ENCODE measurements at regions not wholly inside any gene's neighbourhood (a gene's known extent, or its start where the extent isn't known, plus 50 kb on each side); places are given as distances from the start of the nearest gene placed in this dataset.

DNA sequence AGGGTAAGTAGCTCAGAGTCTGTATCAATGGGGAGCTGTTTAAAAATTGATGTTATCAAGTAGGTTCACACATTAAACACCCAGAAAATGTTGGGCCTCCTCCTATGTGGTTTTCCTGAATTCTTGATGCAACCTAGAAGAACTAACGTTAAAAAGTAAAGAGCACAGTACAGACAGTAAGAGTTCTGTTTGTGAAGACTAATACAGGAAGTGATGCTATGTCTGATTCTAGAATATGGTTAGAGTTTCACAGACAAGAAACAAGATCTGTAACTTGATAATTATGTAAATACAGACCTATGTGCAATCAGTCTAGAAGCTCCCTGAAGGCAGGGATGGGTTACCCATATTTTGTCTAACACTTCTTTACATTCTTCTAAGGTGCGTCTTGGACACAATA lies 214.9 kb upstream of the BTG1 start:
- Histone ChIP-seq H3K27ac (ENCODE audit: low read depth, low read length) (no peak overlapping the region), H3K9ac (ENCODE audit: low read depth in 1 of 2, low read length in 2 of 2) (no peak overlapping the region), H3K4me3 (ENCODE audit: low read depth in 1 of 2, low read length in 2 of 2) (no peak overlapping the region), H3K27me3 (ENCODE audit: control insufficient read depth in 1 of 2, insufficient read depth in 2 of 2, low read length in 2 of 2) (no peaks in the 10 kb centered on the region), H3K4me1 (ENCODE audit: control insufficient read depth in 1 of 2, insufficient read depth in 2 of 2, low read length in 2 of 2) (peaks cover 0 to 7% of the 10 kb centered on the region in 2 donors), H3K36me3 (ENCODE audit: control insufficient read depth in 1 of 2, insufficient read depth in 2 of 2, low read length in 2 of 2) (no peaks in the 10 kb centered on the region), H3K9me3 (ENCODE audit: control insufficient read depth in 1 of 2, low read length in 2 of 2) (no peaks in the 10 kb centered on the region)

DNA sequence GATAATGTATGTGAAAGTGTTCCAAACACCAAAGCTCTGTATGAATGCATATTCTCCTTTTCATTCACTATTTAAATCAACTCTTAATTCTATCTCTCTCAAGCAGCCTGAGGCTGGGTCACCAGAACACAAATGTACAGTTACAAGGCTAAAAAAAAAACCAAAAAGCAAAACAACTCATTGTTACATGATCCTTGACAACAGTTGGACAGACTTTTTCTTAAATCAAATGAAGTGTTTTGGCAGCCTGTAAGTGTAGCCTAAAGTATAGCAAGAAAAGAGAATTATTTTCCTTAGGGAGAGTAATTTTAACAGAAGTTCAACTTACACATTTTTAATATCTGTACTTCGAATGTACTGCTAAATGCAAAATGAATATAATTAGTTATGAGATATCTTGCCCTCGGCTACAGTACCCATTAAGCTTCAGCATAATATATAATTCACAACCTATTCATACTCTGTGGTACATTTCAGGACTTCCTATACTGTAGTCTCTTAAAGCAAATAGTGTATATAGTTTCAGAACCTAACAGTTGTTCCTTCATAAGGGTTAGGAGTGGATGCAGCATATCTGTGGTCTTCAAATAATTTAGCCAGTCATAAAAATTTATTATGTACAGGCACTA lies 214.0 kb upstream of the BTG1 start:
- Histone ChIP-seq H3K4me3 (ENCODE audit: low read depth in 1 of 2, low read length in 2 of 2) (no peak overlapping the region), H3K36me3 (ENCODE audit: control insufficient read depth in 1 of 2, insufficient read depth in 2 of 2, low read length in 2 of 2) (no peaks in the 10 kb centered on the region), H3K27ac (ENCODE audit: low read depth, low read length) (no peak overlapping the region), H3K4me1 (ENCODE audit: control insufficient read depth in 1 of 2, insufficient read depth in 2 of 2, low read length in 2 of 2) (peaks cover 0 to 7% of the 10 kb centered on the region in 2 donors), H3K9ac (ENCODE audit: low read depth in 1 of 2, low read length in 2 of 2) (no peak overlapping the region), H3K27me3 (ENCODE audit: control insufficient read depth in 1 of 2, insufficient read depth in 2 of 2, low read length in 2 of 2) (no peaks in the 10 kb centered on the region), H3K9me3 (ENCODE audit: control insufficient read depth in 1 of 2, low read length in 2 of 2) (no peaks in the 10 kb centered on the region)

DNA sequence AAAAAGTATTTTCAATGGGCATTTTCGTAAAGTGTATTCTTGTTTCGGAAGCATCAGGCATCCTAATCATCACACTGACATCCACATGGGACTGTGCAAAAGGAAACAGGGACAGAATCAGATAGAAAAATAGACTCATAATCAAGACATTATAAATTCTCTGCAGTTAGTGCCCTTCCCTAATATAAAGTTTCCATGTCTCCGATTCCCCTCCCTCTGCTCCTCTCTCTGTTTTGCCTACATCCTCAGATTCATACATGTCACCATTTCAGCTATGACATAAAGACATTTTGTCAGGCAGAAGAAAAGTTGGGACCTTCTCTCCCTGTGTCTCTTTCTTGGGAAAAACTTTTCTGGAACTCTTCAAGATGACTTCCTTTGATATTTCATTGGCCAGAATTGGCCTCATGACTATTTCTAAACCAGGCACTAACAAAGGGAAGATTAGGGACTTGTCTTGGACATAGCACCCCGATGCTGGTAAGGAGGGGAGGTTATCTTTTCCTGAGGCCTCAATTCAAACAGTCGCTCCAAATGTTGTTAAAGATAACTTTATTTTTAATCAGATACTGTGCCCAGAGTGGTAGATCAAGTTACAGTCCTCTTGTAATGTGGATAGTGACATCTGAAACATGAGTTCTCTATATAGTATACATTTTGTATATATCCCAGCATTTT lies 212.1 kb upstream of the BTG1 start:
- H3K9me3 ChIP-seq (ENCODE audit: control insufficient read depth in 1 of 2, low read length in 2 of 2) = no peaks in the 10 kb centered on the region
- H3K36me3 ChIP-seq (ENCODE audit: control insufficient read depth in 1 of 2, insufficient read depth in 2 of 2, low read length in 2 of 2) = no peaks in the 10 kb centered on the region
- no peak overlapping the region for H3K9ac ChIP-seq (ENCODE audit: low read depth in 1 of 2, low read length in 2 of 2)
- peaks cover 0 to 7% of the 10 kb centered on the region in 2 donors for H3K4me1 ChIP-seq (ENCODE audit: control insufficient read depth in 1 of 2, insufficient read depth in 2 of 2, low read length in 2 of 2)
- H3K27me3 ChIP-seq (ENCODE audit: control insufficient read depth in 1 of 2, insufficient read depth in 2 of 2, low read length in 2 of 2) = no peaks in the 10 kb centered on the region
- no peak overlapping the region for H3K27ac ChIP-seq (ENCODE audit: low read depth, low read length)
- H3K4me3 ChIP-seq (ENCODE audit: low read depth in 1 of 2, low read length in 2 of 2) = no peak overlapping the region

GRCh38 chr12:92356425-92356824 lies 210.8 kb upstream of the BTG1 start:
- Histone ChIP-seq H3K27me3 (ENCODE audit: control insufficient read depth in 1 of 2, insufficient read depth in 2 of 2, low read length in 2 of 2) (no peaks in the 10 kb centered on the region), H3K9ac (ENCODE audit: low read depth in 1 of 2, low read length in 2 of 2) (no peak overlapping the region), H3K27ac (ENCODE audit: low read depth, low read length) (no peak overlapping the region), H3K4me3 (ENCODE audit: low read depth in 1 of 2, low read length in 2 of 2) (no peak overlapping the region), H3K4me1 (ENCODE audit: control insufficient read depth in 1 of 2, insufficient read depth in 2 of 2, low read length in 2 of 2) (no peaks in the 10 kb centered on the region), H3K9me3 (ENCODE audit: control insufficient read depth in 1 of 2, low read length in 2 of 2) (no peaks in the 10 kb centered on the region), H3K36me3 (ENCODE audit: control insufficient read depth in 1 of 2, insufficient read depth in 2 of 2, low read length in 2 of 2) (no peaks in the 10 kb centered on the region)

- no peak overlapping the region for H3K4me3 ChIP-seq (ENCODE audit: low read depth in 1 of 2, low read length in 2 of 2)
- no peaks in the 10 kb centered on the region for H3K36me3 ChIP-seq (ENCODE audit: control insufficient read depth in 1 of 2, insufficient read depth in 2 of 2, low read length in 2 of 2)
- H3K9me3 ChIP-seq (ENCODE audit: control insufficient read depth in 1 of 2, low read length in 2 of 2) = no peaks in the 10 kb centered on the region
- H3K9ac ChIP-seq (ENCODE audit: low read depth in 1 of 2, low read length in 2 of 2) = no peak overlapping the region
- no peak overlapping the region for H3K27ac ChIP-seq (ENCODE audit: low read depth, low read length)
- H3K4me1 ChIP-seq (ENCODE audit: control insufficient read depth in 1 of 2, insufficient read depth in 2 of 2, low read length in 2 of 2) = no peaks in the 10 kb centered on the region
- H3K27me3 ChIP-seq (ENCODE audit: control insufficient read depth in 1 of 2, insufficient read depth in 2 of 2, low read length in 2 of 2) = no peaks in the 10 kb centered on the region
Measured at GRCh38 chr12:92349635-92350034, 204.0 kb upstream of the BTG1 start.

DNA sequence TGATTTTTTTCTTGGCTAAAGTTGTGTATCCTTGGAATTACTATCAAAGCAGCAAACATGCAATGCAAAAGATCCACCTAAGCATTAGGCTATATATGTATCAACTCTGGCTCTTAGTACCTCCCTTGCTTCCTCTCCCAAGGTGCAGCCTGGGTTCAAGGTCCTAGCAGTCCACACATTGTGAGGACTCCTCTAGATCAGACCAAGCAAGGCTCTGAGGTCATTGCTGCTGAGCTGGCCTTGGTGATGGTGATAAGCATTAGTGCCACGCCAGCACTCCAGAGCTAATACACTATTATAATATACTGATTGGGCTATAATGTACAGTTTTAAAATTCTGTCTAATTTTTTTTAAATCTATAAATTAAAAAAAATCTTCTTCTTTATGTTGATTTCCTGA lies 196.9 kb upstream of the BTG1 start:
- Histone ChIP-seq H3K9me3 (ENCODE audit: control insufficient read depth in 1 of 2, low read length in 2 of 2) (no peaks in the 10 kb centered on the region), H3K27ac (ENCODE audit: low read depth, low read length) (no peak overlapping the region), H3K4me3 (ENCODE audit: low read depth in 1 of 2, low read length in 2 of 2) (no peak overlapping the region), H3K36me3 (ENCODE audit: control insufficient read depth in 1 of 2, insufficient read depth in 2 of 2, low read length in 2 of 2) (no peaks in the 10 kb centered on the region), H3K9ac (ENCODE audit: low read depth in 1 of 2, low read length in 2 of 2) (no peak overlapping the region), H3K4me1 (ENCODE audit: control insufficient read depth in 1 of 2, insufficient read depth in 2 of 2, low read length in 2 of 2) (peaks cover 6 to 13% of the 10 kb centered on the region in 2 donors), H3K27me3 (ENCODE audit: control insufficient read depth in 1 of 2, insufficient read depth in 2 of 2, low read length in 2 of 2) (no peaks in the 10 kb centered on the region)

DNA sequence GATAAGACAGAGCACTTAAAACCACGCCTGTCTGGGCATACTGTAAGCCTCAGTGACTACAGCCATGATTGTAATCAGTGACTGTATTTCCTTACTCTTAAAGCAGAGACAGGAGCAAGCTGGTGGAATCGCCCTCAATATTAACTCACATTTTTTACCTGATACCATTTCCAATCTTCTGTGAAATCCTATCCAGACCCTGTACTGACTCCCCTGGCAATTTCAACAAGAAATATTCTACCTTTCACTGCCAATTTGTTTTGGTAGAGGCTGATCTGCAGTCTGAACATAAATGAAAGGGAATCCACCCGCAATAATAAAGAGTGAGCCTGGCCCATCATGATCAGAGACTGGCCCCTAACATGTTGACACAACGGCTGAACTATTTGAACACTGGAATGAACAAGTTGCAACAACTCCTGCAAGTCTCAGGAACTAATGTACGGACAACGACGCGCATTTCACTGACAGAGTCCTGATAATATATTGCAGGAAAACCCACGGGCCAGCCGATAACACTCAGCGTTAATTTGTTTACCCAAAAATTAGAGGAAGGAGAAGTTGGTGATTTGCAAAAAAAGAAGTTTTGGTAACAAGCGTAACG lies 195.5 kb upstream of the BTG1 start:
- no peaks in the 10 kb centered on the region for H3K36me3 ChIP-seq (ENCODE audit: control insufficient read depth in 1 of 2, insufficient read depth in 2 of 2, low read length in 2 of 2)
- no peaks in the 10 kb centered on the region for H3K27me3 ChIP-seq (ENCODE audit: control insufficient read depth in 1 of 2, insufficient read depth in 2 of 2, low read length in 2 of 2)
- peaks cover 6 to 13% of the 10 kb centered on the region in 2 donors for H3K4me1 ChIP-seq (ENCODE audit: control insufficient read depth in 1 of 2, insufficient read depth in 2 of 2, low read length in 2 of 2)
- H3K27ac ChIP-seq (ENCODE audit: low read depth, low read length) = no peak overlapping the region
- H3K9ac ChIP-seq (ENCODE audit: low read depth in 1 of 2, low read length in 2 of 2) = peak overlapping the region in 1 of 2 donors; percentile 39
- no peaks in the 10 kb centered on the region for H3K9me3 ChIP-seq (ENCODE audit: control insufficient read depth in 1 of 2, low read length in 2 of 2)
- H3K4me3 ChIP-seq (ENCODE audit: low read depth in 1 of 2, low read length in 2 of 2) = peak overlapping the region; percentile 44 to 65

DNA sequence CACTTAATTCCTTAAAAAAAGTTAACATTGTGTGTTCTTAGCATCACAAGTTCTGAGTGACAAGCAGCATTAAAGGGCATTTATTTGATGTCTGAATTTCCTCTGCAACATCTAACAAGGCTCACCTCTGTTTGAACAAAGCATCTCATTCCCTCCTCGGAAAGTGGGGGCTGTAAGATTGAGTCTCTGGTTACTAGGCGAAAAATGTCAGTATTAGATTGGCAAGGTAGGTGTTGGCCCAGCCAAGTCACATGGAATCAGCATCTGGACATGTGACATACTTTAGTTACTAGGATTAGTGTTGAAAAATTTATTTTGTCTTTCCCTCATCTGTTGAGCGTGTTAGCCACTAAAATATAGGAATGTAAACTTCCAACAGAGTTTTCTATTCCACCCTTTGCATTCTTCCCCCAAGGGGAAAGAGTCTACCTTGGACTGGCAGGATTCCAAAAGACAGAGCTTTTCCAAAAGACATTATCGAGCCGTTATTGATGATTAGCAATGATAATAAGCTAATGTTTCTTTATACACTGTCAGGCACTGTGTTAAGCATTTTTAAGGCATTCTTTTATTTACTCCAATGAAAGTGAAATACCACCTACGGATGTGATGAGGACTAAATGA lies 194.9 kb upstream of the BTG1 start:
- no peak overlapping the region for H3K27ac ChIP-seq (ENCODE audit: low read depth, low read length)
- H3K27me3 ChIP-seq (ENCODE audit: control insufficient read depth in 1 of 2, insufficient read depth in 2 of 2, low read length in 2 of 2) = no peaks in the 10 kb centered on the region
- H3K36me3 ChIP-seq (ENCODE audit: control insufficient read depth in 1 of 2, insufficient read depth in 2 of 2, low read length in 2 of 2) = no peaks in the 10 kb centered on the region
- H3K4me3 ChIP-seq (ENCODE audit: low read depth in 1 of 2, low read length in 2 of 2) = peak overlapping the region in 1 of 2 donors; percentile 65
- peaks cover 6 to 13% of the 10 kb centered on the region in 2 donors for H3K4me1 ChIP-seq (ENCODE audit: control insufficient read depth in 1 of 2, insufficient read depth in 2 of 2, low read length in 2 of 2)
- no peaks in the 10 kb centered on the region for H3K9me3 ChIP-seq (ENCODE audit: control insufficient read depth in 1 of 2, low read length in 2 of 2)
- H3K9ac ChIP-seq (ENCODE audit: low read depth in 1 of 2, low read length in 2 of 2) = peak overlapping the region in 1 of 2 donors; percentile 39

DNA sequence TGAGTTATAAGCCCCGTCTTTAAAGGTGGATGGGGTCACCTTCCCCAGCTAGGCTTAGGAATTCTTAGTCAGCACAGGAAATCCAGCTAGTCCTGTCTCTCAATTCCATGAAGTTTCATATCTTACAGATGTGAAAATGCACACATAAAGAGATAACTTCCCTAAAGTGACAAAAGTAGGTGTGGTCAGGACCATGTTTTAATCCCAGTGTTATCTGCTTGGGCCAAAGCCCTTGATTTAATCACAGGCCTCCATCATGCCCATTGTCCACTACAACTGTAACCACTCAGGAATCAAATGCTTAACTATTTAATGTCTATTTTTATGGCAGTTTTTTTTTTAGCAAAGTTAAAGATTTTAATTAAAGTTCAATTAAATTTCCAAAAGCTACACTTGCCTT lies 194.4 kb upstream of the BTG1 start:
- Histone ChIP-seq H3K36me3 (ENCODE audit: control insufficient read depth in 1 of 2, insufficient read depth in 2 of 2, low read length in 2 of 2) (no peaks in the 10 kb centered on the region), H3K9ac (ENCODE audit: low read depth in 1 of 2, low read length in 2 of 2) (no peak overlapping the region), H3K9me3 (ENCODE audit: control insufficient read depth in 1 of 2, low read length in 2 of 2) (no peaks in the 10 kb centered on the region), H3K4me1 (ENCODE audit: control insufficient read depth in 1 of 2, insufficient read depth in 2 of 2, low read length in 2 of 2) (peaks cover 6 to 13% of the 10 kb centered on the region in 2 donors), H3K4me3 (ENCODE audit: low read depth in 1 of 2, low read length in 2 of 2) (no peak overlapping the region), H3K27ac (ENCODE audit: low read depth, low read length) (no peak overlapping the region), H3K27me3 (ENCODE audit: control insufficient read depth in 1 of 2, insufficient read depth in 2 of 2, low read length in 2 of 2) (no peaks in the 10 kb centered on the region)

GRCh38 chr12:92339198-92339821 lies 193.7 kb upstream of the BTG1 start:
- H3K9me3 ChIP-seq (ENCODE audit: control insufficient read depth in 1 of 2, low read length in 2 of 2) = no peaks in the 10 kb centered on the region
- peaks cover 6 to 13% of the 10 kb centered on the region in 2 donors for H3K4me1 ChIP-seq (ENCODE audit: control insufficient read depth in 1 of 2, insufficient read depth in 2 of 2, low read length in 2 of 2)
- H3K36me3 ChIP-seq (ENCODE audit: control insufficient read depth in 1 of 2, insufficient read depth in 2 of 2, low read length in 2 of 2) = no peaks in the 10 kb centered on the region
- H3K9ac ChIP-seq (ENCODE audit: low read depth in 1 of 2, low read length in 2 of 2) = no peak overlapping the region
- no peaks in the 10 kb centered on the region for H3K27me3 ChIP-seq (ENCODE audit: control insufficient read depth in 1 of 2, insufficient read depth in 2 of 2, low read length in 2 of 2)
- H3K27ac ChIP-seq (ENCODE audit: low read depth, low read length) = no peak overlapping the region
- H3K4me3 ChIP-seq (ENCODE audit: low read depth in 1 of 2, low read length in 2 of 2) = no peak overlapping the region

Measured in duodenal mucosa (tissue), 2 donors.